ENCODE measurements at regions not wholly inside any gene's neighbourhood (a gene's known extent, or its start where the extent isn't known, plus 50 kb on each side); places are given as distances from the start of the nearest gene placed in this dataset.

GRCh38 chr1:219051547-219051946, 122.1 kb upstream of the LYPLAL1 start (continued):
- TF ChIP-seq CHD7 (IDR thresholded peaks at IDR 0.05; ENCODE audit: insufficient replicate concordance, low read length), result no peak
- TF ChIP-seq HDAC2 (IDR thresholded peaks at IDR 0.05; ENCODE audit: borderline replicate concordance in 1 of 2, low read depth in 2 of 2, low read length in 2 of 2), result no peak
- TF ChIP-seq POLR2A (IDR thresholded peaks at IDR 0.05; ENCODE audit: control extremely low read depth in 1 of 2, low read depth in 2 of 2, low read length in 2 of 2), result no peak
- TF ChIP-seq HDAC6 (IDR thresholded peaks at IDR 0.05; ENCODE audit: low read depth, low read length), result no peak
- TF ChIP-seq SUZ12 (IDR thresholded peaks at IDR 0.05; ENCODE audit: low read length), result no peak
- no peak for TF ChIP-seq RNF2 (IDR thresholded peaks at IDR 0.05; ENCODE audit: borderline replicate concordance, low read depth, low read length, missing control alignments, poor library complexity, severe bottlenecking)
- TF ChIP-seq SIRT6 (IDR thresholded peaks at IDR 0.05; ENCODE audit: low read length), result no peak
- no peak for TF ChIP-seq KDM4A (IDR thresholded peaks at IDR 0.05; ENCODE audit: low read depth, low read length, severe bottlenecking)
- TF ChIP-seq SIX5 (IDR thresholded peaks at IDR 0.05; ENCODE audit: low read depth, low read length), result no peak
- no peak for TF ChIP-seq BACH1 (IDR thresholded peaks at IDR 0.05; ENCODE audit: low read length)
- TF ChIP-seq NANOG (IDR thresholded peaks at IDR 0.05; ENCODE audit: insufficient read depth, low read depth, low read length, poor library complexity, severe bottlenecking), result no peak
- TF ChIP-seq KDM1A (IDR thresholded peaks at IDR 0.05; ENCODE audit: borderline replicate concordance, low read length), result no peak
